22Rv1 (cell line): ENCODE measurements at regions not wholly inside any gene's neighbourhood (a gene's known extent, or its start where the extent isn't known, plus 50 kb on each side); places are given as distances from the start of the nearest gene placed in this dataset.

Experiments
- H3K27ac ChIP-seq: fragments of 450-650 bp; 2 replicates; pipeline ENCODE4 v1.5.1; 2017
- CTCF ChIP-seq: fragments of 450-650 bp; IDR thresholded peaks from 2 replicates; pipeline ENCODE4 v1.5.1; 2017; ENCODE audit warnings: mild to moderate bottlenecking
- ZFX ChIP-seq: fragments of 450-650 bp; IDR thresholded peaks from 2 replicates; pipeline ENCODE4 v1.6.1; 2017; ENCODE audit warnings: antibody characterized with exemption, borderline replicate concordance

DNA sequence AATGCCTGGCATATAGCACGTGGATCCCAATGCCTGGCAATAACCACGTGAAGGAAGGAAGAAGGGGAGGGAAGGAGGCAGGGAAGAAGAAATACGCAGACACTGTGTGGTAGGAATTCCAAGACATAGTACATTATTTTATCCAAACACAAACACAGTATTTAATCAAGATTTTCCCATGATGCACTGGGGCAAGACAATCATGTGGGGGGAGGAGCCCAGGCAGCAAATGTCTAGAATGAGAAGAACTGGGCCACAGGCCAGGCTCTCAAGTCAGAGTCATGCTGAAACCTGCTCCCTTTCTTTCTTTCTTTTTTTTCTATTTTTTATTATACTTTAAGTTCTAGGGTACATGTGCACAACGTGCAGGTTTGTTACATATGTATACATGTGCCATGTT is 717.9 kb downstream of the UQCRFS1 start:
- H3K27ac ChIP-seq = no peak overlapping the region
- TF ChIP-seq CTCF (no peak), ZFX (no peak)

- H3K27ac ChIP-seq = no peak overlapping the region
- TF ChIP-seq CTCF (no peak), ZFX (no peak)
Measured at GRCh38 chr19:28494461-28494860, 718.5 kb downstream of the UQCRFS1 start.

GRCh38 chr19:28493884-28494283 is 719.1 kb downstream of the UQCRFS1 start:
- TF ChIP-seq ZFX (no peak), CTCF (no peak)
- no peak overlapping the region for H3K27ac ChIP-seq

GRCh38 chr19:28492621-28493020 is 720.3 kb downstream of the UQCRFS1 start:
- H3K27ac ChIP-seq = no peak overlapping the region
- no peak for TF ChIP-seq CTCF
- no peak for TF ChIP-seq ZFX

- no peak overlapping the region for H3K27ac ChIP-seq
- TF ChIP-seq CTCF (no peak), ZFX (no peak)
Measured at GRCh38 chr19:28492201-28492600, 720.8 kb downstream of the UQCRFS1 start.

DNA sequence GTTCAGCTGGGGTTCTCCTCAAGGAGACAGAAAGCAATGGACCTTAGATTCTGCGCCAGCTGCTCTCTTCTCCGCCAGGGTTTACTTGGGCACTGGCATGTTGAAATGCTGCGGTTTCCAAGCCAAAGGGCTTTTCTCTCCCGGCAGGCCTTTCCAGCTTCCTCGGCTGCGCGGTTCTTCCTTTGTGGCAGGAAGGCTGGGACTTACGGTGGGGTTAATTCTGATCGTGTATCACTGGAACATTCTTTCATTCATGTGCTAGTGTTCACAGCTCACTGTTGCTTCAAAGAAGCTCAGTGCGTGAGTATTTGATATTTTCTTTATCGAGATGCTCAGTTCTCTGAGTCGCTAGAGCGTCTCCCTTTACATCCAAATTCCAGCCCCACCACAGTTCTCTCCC is 723.2 kb downstream of the UQCRFS1 start:
- TF ChIP-seq ZFX = no peak
- no peak for TF ChIP-seq CTCF
- no peak overlapping the region for H3K27ac ChIP-seq

- H3K27ac ChIP-seq = no peak overlapping the region
- TF ChIP-seq ZFX (no peak), CTCF (no peak)
Measured at GRCh38 chr19:28489126-28489660, 723.8 kb downstream of the UQCRFS1 start.
